Liver (tissue), 7 donors: ENCODE measurements at regions not wholly inside any gene's neighbourhood (a gene's known extent, or its start where the extent isn't known, plus 50 kb on each side); places are given as distances from the start of the nearest gene placed in this dataset.

ENCODE experiments used
- DNase-seq: peaks from one replicate; pipeline ENCODE4 v3.0.0-alpha.2; 2017; ENCODE audit warnings: low spot score
- H3K27ac ChIP-seq, 2 donors: one replicate each; pipeline ENCODE4 v1.7.0; 2013; ENCODE audit warnings: inconsistent platforms in 2 of 2, low read length in 2 of 2, control low read depth in 1 of 2, low read depth in 1 of 2, mild to moderate bottlenecking in 1 of 2
- H3K27me3 ChIP-seq, 4 donors: one replicate each; pipeline versions ENCODE4 v1.6.1 to v1.7.0; 2013; ENCODE audit warnings: low read length in 3 of 4, inconsistent platforms in 1 of 4, mild to moderate bottlenecking in 1 of 4, moderate library complexity in 1 of 4; ENCODE audit not compliant: control insufficient read depth in 4 of 4, insufficient read depth in 4 of 4
- H3K36me3 ChIP-seq, 4 donors: one replicate each; pipeline versions ENCODE4 v1.6.1 to v1.7.0; 2013; ENCODE audit warnings: low read length in 3 of 4, mild to moderate bottlenecking in 3 of 4, low read depth in 1 of 4, moderate library complexity in 1 of 4; ENCODE audit not compliant: control insufficient read depth in 4 of 4, insufficient read depth in 3 of 4
- H3K4me1 ChIP-seq, 4 donors: one replicate each; pipeline versions ENCODE4 v1.6.1 to v1.7.0; 2013; ENCODE audit warnings: low read length in 3 of 4, mild to moderate bottlenecking in 3 of 4, moderate library complexity in 1 of 4; ENCODE audit not compliant: control insufficient read depth in 4 of 4, insufficient read depth in 4 of 4
- H3K4me3 ChIP-seq, 3 donors: one replicate each; pipeline versions ENCODE4 v1.6.1 to v1.7.0; 2013; ENCODE audit warnings: low read length in 3 of 3, control low read depth in 1 of 3, low read depth in 1 of 3, mild to moderate bottlenecking in 1 of 3
- H3K9ac ChIP-seq, 2 donors: one replicate each; pipeline ENCODE4 v1.7.0; 2013; ENCODE audit warnings: low read length in 2 of 2, mild to moderate bottlenecking in 2 of 2, moderate library complexity in 2 of 2, control low read depth in 1 of 2, low read depth in 1 of 2
- H3K9me3 ChIP-seq, 4 donors: one replicate each; pipeline versions ENCODE4 v1.6.1 to v1.7.0; 2013; ENCODE audit warnings: low read length in 3 of 4; ENCODE audit not compliant: control insufficient read depth in 4 of 4
- FOXA1 ChIP-seq: IDR thresholded peaks from 2 replicates; pipeline ENCODE4 v1.6.1; 2016; ENCODE audit warnings: antibody characterized with exemption
- FOXA2 ChIP-seq: IDR thresholded peaks from 2 replicates; pipeline ENCODE4 v1.6.1; 2016; ENCODE audit warnings: antibody characterized with exemption
- GABPA ChIP-seq, 2 donors: IDR thresholded peaks in 1 of 2; conservative IDR thresholded peaks in 1 of 2; 2 replicates each; pipeline ENCODE4 v1.6.1; 2016; ENCODE audit warnings: antibody characterized with exemption in 2 of 2, mild to moderate bottlenecking in 1 of 2, moderate library complexity in 1 of 2
- HNF4A ChIP-seq, 2 donors: conservative IDR thresholded peaks; 2 replicates each; pipeline ENCODE4 v1.6.1; 2016; ENCODE audit warnings: antibody characterized with exemption in 2 of 2, mild to moderate bottlenecking in 2 of 2
- HNF4G ChIP-seq: IDR thresholded peaks from 2 replicates; pipeline ENCODE4 v1.6.1; 2016; ENCODE audit warnings: antibody characterized with exemption
- JUND ChIP-seq, 2 donors: IDR thresholded peaks; 2 replicates each; pipeline ENCODE4 v1.6.1; 2016; ENCODE audit warnings: antibody characterized with exemption in 2 of 2
- MAX ChIP-seq: IDR thresholded peaks from 2 replicates; pipeline ENCODE4 v1.6.1; 2016; ENCODE audit warnings: antibody characterized with exemption
- NR2F2 ChIP-seq: IDR thresholded peaks from 2 replicates; pipeline ENCODE4 v1.6.1; 2016; ENCODE audit warnings: antibody characterized with exemption
- RAD21 ChIP-seq, 2 donors: IDR thresholded peaks; 2 replicates each; pipeline ENCODE4 v1.6.1; 2016; ENCODE audit warnings: antibody characterized with exemption in 2 of 2, mild to moderate bottlenecking in 2 of 2
- SP1 ChIP-seq: IDR thresholded peaks from 2 replicates; pipeline ENCODE4 v1.6.1; 2018; ENCODE audit warnings: antibody characterized with exemption, mild to moderate bottlenecking
- TAF1 ChIP-seq: conservative IDR thresholded peaks from 2 replicates; pipeline ENCODE4 v1.6.1; 2016; ENCODE audit warnings: antibody characterized with exemption, mild to moderate bottlenecking
- YY1 ChIP-seq: IDR thresholded peaks from 2 replicates; pipeline ENCODE4 v1.6.1; 2016; ENCODE audit warnings: antibody characterized with exemption, mild to moderate bottlenecking
- WGBS: extraction: QIAGEN DNeasy Blood & Tissue Kit; methylation state at CpG from one replicate; pipeline ENCODE4 v1.1.7; 2013; 5-methylcytosine and 5-hydroxymethylcytosine counted together
- TF ChIP-seq, protein P1 (sequence below): IDR thresholded peaks from 2 replicates; pipeline ENCODE4 v1.6.1; 2016; ENCODE audit warnings: antibody characterized with exemption
- TF ChIP-seq, protein P2 (sequence below): IDR thresholded peaks from 2 replicates; pipeline ENCODE4 v1.6.1; 2016; ENCODE audit warnings: antibody characterized with exemption, mild to moderate bottlenecking
- donor health status: healthy.
- donor health status: healthy.
- donor health status: healthy.
- donor health status: healthy.

DNA sequence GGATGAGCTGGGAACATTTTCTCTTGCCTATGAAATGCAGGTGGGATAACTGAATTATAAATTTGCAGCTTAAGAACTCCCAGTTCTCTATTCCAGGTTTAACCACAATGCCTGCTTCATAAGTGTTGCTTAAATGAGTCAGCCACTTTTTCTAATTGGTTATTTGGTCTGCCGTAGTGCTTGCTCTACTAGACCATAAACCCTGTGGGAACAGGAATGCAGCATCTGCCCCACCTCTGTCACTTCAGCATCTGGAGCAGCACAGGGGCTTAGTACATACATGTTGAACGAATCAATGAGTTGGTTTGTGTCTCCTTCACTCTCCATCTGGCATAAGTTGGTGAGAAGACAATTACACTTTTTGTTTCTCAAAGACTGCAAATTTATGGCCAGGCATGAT is 95.2 kb upstream of the PTER start:
- Histone ChIP-seq H3K9me3 (no peaks in the 10 kb centered on the region), H3K27ac (no peak overlapping the region), H3K27me3 (peaks cover 0 to 2% (median 0%) of the 10 kb centered on the region in 4 donors), H3K4me3 (no peak overlapping the region), H3K4me1 (no peaks in the 10 kb centered on the region), H3K9ac (no peak overlapping the region), H3K36me3 (no peaks in the 10 kb centered on the region)
- DNase-seq = no peak
- no peak for TF ChIP-seq HNF4A (conservative IDR thresholded peaks at IDR 0.05)
- TF ChIP-seq MAX = no peak
- TF ChIP-seq NR2F2 = no peak
- no peak for TF ChIP-seq FOXA1
- no peak for TF ChIP-seq GABPA (IDR thresholded peaks at IDR 0.05 in 1 of 2, conservative IDR thresholded peaks at IDR 0.05 in 1 of 2)
- 64% methylated on average over 2 of the region's 2 CpGs for WGBS

GRCh38 chr10:16348891-16349290 is 87.9 kb upstream of the PTER start:
- no peak for DNase-seq
- Histone ChIP-seq H3K36me3 (no peaks in the 10 kb centered on the region), H3K27ac (no peak overlapping the region), H3K9me3 (no peaks in the 10 kb centered on the region), H3K4me1 (no peaks in the 10 kb centered on the region), H3K4me3 (no peak overlapping the region), H3K9ac (no peak overlapping the region), H3K27me3 (peaks cover 0 to 2% (median 0%) of the 10 kb centered on the region in 4 donors)
- TF ChIP-seq HNF4G (no peak), RAD21 (IDR thresholded peaks at IDR 0.05) (no peak), TAF1 (no peak), SP1 (no peak), JUND (IDR thresholded peaks at IDR 0.05) (no peak)
- TF ChIP-seq, protein P1, sequence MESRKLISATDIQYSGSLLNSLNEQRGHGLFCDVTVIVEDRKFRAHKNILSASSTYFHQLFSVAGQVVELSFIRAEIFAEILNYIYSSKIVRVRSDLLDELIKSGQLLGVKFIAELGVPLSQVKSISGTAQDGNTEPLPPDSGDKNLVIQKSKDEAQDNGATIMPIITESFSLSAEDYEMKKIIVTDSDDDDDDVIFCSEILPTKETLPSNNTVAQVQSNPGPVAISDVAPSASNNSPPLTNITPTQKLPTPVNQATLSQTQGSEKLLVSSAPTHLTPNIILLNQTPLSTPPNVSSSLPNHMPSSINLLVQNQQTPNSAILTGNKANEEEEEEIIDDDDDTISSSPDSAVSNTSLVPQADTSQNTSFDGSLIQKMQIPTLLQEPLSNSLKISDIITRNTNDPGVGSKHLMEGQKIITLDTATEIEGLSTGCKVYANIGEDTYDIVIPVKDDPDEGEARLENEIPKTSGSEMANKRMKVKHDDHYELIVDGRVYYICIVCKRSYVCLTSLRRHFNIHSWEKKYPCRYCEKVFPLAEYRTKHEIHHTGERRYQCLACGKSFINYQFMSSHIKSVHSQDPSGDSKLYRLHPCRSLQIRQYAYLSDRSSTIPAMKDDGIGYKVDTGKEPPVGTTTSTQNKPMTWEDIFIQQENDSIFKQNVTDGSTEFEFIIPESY = no peak
- TF ChIP-seq, protein P2, sequence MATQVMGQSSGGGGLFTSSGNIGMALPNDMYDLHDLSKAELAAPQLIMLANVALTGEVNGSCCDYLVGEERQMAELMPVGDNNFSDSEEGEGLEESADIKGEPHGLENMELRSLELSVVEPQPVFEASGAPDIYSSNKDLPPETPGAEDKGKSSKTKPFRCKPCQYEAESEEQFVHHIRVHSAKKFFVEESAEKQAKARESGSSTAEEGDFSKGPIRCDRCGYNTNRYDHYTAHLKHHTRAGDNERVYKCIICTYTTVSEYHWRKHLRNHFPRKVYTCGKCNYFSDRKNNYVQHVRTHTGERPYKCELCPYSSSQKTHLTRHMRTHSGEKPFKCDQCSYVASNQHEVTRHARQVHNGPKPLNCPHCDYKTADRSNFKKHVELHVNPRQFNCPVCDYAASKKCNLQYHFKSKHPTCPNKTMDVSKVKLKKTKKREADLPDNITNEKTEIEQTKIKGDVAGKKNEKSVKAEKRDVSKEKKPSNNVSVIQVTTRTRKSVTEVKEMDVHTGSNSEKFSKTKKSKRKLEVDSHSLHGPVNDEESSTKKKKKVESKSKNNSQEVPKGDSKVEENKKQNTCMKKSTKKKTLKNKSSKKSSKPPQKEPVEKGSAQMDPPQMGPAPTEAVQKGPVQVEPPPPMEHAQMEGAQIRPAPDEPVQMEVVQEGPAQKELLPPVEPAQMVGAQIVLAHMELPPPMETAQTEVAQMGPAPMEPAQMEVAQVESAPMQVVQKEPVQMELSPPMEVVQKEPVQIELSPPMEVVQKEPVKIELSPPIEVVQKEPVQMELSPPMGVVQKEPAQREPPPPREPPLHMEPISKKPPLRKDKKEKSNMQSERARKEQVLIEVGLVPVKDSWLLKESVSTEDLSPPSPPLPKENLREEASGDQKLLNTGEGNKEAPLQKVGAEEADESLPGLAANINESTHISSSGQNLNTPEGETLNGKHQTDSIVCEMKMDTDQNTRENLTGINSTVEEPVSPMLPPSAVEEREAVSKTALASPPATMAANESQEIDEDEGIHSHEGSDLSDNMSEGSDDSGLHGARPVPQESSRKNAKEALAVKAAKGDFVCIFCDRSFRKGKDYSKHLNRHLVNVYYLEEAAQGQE = no peak
- WGBS = 62% methylated on average over 4 of the region's 4 CpGs

GRCh38 chr10:16352146-16352545 is 84.7 kb upstream of the PTER start:
- Histone ChIP-seq H3K4me3 (no peak overlapping the region), H3K27me3 (no peaks in the 10 kb centered on the region), H3K27ac (no peak overlapping the region), H3K9ac (no peak overlapping the region), H3K36me3 (no peaks in the 10 kb centered on the region), H3K9me3 (no peaks in the 10 kb centered on the region), H3K4me1 (no peaks in the 10 kb centered on the region)
- WGBS = 83% methylated on average over 5 of the region's 5 CpGs
- no peak for DNase-seq
- TF ChIP-seq FOXA2 = no peak
- TF ChIP-seq MAX = no peak
- TF ChIP-seq SP1 = no peak
- no peak for TF ChIP-seq GABPA (IDR thresholded peaks at IDR 0.05 in 1 of 2, conservative IDR thresholded peaks at IDR 0.05 in 1 of 2)
- TF ChIP-seq TAF1 = no peak
- no peak for TF ChIP-seq RAD21 (IDR thresholded peaks at IDR 0.05)
- TF ChIP-seq YY1 = no peak
- TF ChIP-seq, protein P1 = no peak
- TF ChIP-seq JUND (IDR thresholded peaks at IDR 0.05) = no peak
- TF ChIP-seq, protein P2 = no peak
- no peak for TF ChIP-seq FOXA1
